ENCODE measurements at regions not wholly inside any gene's neighbourhood (a gene's known extent, or its start where the extent isn't known, plus 50 kb on each side); places are given as distances from the start of the nearest gene placed in this dataset.

GRCh38 chr21:31592516-31592915, 67.0 kb upstream of the SOD1 start:
- no peak for TF ChIP-seq EP300 (conservative IDR thresholded peaks at IDR 0.05; ENCODE audit: poor library complexity, severe bottlenecking)
- TF ChIP-seq CTCF (IDR thresholded peaks at IDR 0.05; ENCODE audit: poor library complexity, severe bottlenecking), result no peak
- TF ChIP-seq EZH2 (IDR thresholded peaks at IDR 0.05; ENCODE audit: borderline replicate concordance, insufficient read depth, low read length, poor library complexity, severe bottlenecking), result no peak
- no peak for TF ChIP-seq TAF1 (IDR thresholded peaks at IDR 0.05; ENCODE audit: low read depth)
- TF ChIP-seq POLR2AphosphoS5 (IDR thresholded peaks at IDR 0.05), result no peak
- no peak for TF ChIP-seq SMC3 (conservative IDR thresholded peaks at IDR 0.05; ENCODE audit: poor library complexity)
- TF ChIP-seq MXI1 (conservative IDR thresholded peaks at IDR 0.05; ENCODE audit: poor library complexity, severe bottlenecking), result no peak

Data from neural cell (in vitro differentiated cells).